Hematopoietic multipotent progenitor cell treated with erythropoietin and hydrocortisone succinate and interleukin-3 and kit ligand, for 4 days (in vitro differentiated cells): ENCODE measurements at regions not wholly inside any gene's neighbourhood (a gene's known extent, or its start where the extent isn't known, plus 50 kb on each side); places are given as distances from the start of the nearest gene placed in this dataset.

Experiments
- DNase-seq: peaks from one replicate; pipeline ENCODE4 v3.0.0-alpha.2; 2015

DNA sequence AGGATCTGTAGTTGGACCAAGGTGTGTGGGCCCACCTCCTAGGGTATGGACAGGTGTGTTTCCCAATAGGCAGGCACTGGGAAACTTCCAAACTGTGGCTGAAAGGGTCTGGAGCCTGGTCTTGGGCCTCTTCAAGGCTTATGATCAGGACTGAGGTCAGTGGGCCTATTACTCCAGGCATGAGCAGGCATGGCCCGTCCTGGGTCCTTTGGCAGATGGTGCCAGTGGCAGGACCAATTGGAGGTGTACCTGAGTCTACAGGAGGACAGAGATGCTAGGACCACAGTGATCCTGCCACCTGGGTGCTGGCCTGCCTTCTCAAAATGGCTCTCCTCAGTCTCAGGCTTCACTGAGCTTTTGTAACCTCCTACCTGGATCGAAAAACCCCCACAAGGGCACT is 95.4 kb downstream of the RAB18 start:
- DNase-seq, result no peak

DNA sequence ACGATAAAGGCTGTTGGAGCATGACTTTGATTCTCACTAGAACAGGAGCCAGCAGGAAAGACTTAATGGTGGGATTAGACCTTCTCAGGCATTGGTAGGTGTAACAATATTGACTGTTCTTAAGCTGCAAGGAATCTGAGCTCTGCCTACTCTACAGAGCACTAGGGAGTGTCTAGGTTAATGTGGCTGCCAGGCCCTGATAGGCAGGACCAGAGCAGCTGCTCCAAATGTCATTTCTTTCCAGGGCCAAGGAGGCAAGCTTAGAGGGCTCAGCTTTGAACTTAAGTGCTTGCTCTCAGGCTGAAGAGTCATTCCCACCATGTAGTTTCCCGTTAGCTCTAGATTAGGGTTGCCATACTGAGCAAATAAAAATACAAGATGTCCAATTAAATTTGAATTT is 96.8 kb downstream of the RAB18 start:
- DNase-seq, result no peak

DNA sequence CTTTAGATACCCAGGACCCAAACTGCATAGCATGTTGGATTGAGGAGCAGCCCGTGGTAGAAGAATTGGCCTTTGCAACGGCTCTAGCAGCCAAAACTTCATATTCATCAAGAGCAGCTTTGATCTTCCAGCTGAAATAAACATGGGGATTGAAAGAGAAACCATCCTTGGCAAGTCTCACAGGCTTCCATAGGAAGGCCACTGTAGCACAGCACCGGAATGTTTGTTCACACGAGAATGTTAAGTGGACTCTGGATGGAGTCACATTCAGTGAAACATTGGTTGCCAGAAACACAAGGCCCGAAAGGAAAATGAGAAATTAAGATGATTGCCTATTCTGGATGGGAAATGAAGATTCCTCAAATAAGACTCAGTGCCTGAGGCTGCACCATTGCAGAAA is 97.4 kb downstream of the RAB18 start:
- DNase-seq, result no peak

DNA sequence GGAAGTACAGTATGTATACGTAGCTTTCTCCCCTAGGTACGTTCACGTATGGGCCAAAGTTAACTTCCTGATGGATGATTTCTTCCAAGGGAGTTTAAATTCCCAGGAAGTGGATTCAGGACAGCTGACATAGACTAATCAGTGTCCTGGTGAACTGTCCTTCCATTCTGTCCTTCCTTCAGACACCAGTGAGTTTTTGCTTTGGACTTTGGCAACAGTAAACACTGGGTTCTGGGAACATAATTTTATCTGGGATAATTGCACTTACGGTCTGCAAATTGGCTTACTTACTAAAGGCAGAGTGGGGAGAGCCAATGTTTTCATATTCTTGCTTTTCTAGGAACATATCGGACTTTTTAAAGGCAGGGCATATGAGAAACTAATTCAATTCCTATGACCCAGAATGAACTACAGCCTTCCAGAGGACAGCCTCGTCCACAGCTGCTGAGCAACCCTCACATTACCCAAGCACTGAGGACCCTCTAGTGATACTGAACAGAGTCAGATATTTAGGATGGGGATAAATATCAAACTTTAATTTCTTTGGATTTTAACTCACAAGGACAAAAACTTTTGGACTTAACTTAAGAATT is 97.9 kb downstream of the RAB18 start:
- no peak for DNase-seq

DNA sequence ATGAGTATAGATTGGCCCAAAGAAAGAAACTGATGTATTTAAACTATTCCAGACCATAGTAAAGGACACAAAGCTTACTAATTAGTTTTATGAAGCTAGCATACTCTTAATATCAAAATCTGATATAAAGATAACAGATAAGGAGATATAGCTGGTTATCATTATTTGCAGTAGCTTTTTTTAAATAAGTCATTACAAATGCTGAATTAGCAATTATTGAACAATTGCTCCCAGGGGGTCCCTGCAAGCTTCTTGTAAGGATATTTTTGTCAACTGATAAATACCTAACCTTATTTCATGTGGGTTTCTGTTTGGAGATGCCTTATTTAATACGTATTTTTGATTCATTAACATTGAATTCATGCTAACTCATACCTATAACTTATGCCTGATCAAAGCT is 99.0 kb downstream of the RAB18 start:
- no peak for DNase-seq

DNA sequence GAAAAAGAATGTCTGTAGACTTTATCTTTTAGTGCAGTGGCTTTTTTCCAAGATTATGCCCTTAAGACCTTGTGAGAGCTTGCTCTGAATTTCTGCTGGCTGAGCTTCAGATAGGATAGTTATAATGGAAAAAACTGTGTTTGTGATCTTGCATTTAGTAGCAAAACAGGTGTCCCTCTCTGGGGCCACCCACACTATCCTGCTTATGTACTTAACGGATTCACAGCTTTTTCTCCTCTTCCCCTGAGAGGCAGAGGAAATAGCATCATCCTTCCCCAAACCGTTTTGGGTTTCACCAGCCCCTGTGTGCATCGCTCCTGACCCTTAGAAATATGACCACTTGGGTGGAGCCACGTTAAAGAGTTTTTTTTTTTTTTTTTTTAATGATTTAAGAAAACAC is 101.2 kb downstream of the RAB18 start:
- DNase-seq, result no peak

DNA sequence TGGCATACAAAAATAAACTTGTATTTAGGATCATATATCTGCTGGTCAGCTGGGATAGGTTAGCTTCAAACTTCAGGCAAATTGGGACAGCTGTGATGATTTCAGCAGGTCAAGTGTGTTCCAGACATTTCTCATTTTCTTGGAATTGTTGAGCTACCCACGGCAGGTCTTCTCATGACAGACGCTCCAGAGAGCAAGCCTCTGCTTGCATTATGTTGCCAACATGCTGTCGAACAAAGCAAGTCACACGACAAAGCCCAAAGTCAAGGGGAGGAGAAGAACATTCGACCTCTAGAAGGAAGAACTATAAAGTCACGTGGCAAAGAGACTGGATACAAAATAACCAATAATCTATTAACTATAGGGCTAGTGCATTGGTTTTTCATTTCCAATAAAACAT is 103.5 kb downstream of the RAB18 start:
- DNase-seq, result no peak

DNA sequence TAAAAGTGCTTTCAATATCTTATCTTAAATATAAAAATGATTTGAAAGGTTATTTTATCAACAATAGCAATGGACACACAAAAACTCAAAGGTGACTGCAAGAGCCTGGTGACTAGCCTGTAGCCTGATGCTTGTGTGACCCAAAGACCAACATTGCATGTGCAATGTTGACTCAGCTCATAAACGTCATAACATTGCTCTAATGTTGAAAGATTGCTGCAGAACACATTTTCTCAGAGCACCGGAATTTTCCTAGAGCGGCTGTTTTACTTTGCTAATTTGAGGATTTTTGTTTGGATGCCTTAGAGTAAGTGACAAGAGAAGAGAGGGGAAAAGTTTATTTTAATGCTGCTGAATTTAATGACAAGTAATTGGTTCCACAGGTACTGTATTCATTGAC is 107.1 kb downstream of the RAB18 start:
- no peak for DNase-seq

DNA sequence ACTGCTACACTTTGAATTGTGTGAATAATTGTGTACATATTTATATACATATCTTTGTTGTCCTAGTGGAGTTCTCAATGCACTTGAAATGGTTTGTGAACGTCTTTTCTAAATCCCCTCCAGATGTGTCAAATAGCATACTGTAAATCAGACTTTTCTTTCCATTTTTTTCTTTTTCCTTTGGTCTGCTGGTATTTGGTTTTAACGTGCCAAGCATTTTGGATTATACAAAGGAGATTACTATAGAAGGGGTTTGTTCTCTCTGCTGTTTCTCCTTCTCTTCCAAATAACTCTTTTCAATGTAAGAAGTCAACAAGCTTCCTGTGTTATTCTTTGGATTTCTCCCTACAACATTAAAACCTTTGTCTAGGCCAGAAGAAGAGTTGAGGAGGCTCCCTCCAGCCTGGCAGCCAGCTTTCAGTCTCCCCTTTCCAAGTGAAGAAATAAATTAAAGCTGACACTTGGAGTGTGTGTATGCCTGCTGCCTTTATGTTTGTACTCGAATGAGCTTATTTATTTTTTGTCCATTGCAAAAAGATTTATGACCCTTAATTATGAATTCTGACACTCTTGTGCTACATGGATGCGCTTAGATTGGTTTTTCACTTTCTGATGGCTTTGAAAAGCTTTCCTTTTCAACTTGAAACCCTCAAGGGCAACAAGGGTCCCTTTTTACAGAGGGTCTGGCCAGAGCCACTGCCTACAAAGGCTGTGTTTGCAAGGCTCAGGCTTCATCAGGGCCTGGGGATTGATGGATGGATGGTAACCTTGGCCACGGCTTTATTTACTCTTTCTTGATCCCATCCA is 107.8 kb downstream of the RAB18 start:
- DNase-seq, result no peak

DNA sequence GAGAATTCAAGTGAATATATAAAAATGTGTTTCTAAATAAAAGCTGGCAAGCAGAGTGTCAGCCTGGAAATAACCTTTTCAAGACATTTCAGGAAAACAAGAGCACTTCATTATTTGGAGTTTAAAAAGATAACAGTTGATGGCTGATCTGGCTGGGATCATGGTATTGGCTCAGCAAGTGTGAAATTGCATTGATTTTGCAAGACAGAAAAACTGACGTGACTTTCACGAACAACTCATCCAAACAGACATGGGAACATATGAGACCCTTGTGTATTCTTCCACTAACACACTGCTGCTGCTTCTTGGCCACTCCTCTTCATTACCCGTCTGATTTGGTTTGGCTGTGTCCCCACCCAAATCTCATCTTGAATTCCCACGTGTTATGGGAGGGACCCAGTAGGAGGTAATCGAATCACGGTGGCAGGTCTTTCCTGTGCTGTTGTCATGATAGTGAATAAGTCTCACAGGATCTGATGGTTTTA is 108.5 kb downstream of the RAB18 start:
- no peak for DNase-seq

DNA sequence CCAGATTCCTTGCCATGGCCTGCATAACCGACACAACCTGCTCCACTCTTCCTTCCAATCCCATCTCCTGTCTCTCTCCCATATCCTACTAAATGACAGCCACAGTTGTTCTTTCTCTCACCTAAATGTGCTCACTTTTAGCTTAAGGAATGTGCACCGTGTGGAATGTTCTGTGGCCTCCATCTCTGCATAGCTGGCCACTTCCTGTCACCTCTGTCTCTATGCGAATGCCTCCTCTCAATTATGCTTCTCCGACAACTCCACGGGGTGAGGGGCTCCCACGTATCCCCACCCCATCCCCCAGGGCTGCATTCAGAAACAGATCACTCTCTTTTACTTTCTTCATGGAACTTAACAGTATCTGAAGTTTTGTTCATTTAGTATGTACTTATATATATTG is 110.7 kb downstream of the RAB18 start:
- no peak for DNase-seq

DNA sequence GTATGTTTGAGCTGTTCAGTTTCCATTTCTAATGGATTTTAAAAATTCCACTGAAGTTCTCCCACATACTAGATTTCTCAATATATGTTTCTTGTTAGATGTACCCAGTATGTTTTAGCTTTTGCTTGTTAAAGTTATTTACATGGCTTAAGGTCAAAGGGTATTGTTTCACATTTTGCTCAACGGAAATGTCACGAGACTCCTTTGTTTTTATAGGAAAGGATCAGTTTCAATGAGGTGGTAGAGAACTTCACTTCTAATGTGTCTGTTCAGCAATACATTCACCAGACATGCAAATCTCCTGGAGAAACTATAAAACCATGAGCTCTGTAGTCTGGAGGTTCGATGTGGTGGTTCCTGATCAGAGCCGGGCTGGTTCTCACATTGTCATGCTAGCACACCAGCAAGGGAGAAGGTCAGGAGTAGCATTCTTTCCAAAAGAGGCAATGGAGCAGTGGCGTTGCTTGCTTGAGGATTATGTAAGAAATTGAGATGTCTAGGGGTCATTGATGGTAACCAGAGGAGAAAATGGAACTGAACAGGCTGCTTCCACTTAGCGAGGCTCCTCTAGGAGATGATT is 114.0 kb downstream of the RAB18 start:
- DNase-seq, result no peak

DNA sequence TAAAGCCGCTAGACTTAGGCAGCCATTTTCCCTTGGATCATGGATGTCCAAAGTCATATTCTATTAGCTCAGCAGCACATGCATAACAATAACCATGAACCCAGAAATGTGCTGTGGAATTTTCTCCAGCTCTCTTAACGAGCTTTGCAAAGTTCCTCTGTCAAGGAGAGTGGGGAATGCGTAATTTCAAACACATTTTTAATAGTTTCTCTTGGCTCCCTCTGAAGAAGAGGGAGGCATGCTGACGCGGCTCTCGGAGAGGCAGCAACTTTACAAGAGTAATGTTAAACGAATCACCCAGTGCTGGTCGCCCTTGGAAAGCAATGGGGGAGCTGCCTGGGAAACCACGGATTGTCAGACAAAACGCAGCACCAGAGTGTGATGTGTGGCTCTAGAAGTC is 114.8 kb downstream of the RAB18 start:
- DNase-seq, result no peak

DNA sequence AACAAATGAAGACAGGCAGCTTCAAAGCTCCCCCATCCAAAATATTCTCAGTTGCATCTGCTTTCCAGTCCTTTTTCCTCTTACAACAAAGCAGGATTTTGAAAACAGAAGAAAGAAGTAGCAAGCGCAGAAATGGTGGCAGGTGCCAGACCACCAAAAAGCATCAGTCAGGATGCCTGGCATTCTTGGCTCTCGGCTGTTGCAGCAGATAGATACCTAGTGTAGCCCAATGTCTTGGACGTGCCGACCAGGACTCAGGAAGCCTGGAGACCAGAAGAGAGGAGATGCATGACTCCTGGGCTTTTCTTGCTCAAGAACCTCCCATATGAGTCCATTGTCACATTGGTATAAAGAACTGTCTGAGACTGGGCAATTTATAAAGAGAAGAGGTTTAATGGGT is 115.2 kb downstream of the RAB18 start:
- DNase-seq, result no peak

DNA sequence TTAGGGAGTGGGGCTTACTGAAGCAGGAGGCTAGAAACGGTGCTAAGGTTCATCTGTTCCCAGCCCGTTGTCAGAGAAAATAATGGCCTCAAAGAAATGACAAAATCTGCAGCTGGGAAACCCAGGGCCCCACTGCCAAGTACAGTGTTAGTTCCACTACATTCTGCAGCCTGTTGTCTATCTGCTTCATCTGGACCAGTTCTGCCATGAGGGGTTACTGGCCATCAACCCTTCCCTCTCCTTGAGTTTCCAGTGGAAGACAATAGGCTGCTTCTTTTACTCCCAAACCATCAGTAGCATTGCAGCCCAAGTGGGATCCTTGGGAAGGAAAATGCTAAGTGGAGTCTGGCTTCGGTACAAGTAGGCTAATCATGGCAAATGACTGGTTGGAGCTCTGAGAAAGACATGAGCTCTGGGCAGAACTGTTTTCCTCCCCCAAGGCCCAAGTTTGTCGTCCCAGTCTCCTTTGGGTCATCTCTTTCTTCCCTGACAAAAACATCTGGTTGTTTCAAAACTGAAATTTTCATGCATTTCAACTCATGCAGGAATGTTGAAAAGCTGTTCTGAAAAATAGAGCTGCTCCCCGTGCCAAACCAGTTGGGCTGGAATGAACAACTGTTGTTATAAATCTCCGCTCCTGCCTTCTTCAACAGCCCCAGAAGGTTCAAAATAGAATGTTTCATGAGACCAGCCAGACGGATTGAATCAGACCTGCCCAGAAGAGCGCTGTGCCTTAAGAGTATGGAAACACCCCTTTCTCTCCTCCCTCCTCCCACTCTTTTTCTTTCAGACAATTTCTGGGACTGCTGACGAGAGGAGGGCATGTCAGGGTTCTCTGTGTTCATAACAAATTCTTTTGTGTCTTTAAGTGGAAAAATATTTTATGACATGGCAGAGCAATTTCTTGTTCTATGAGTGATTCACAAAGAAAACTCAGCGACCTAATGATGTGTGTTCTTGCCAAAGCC is 116.6 kb downstream of the RAB18 start:
- no peak for DNase-seq

DNA sequence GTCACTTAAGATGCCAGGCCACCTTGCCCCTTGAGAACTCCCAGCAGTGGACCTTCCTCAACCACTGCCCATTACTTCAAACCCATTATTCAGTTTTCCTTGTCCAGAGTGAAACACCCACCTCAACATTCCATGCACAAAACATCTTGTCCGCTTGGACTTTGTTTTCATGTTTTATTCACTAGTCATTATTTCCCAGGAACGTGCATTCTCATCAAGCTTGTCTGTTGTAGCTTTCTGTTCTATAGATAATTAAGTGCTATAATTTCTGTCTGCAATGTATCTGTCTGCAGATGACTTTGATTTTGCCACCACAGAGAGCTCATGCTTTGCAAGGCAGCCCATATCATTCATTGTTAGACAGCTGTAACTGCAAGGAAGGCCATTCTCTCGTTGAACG is 117.4 kb downstream of the RAB18 start:
- DNase-seq, result no peak

DNA sequence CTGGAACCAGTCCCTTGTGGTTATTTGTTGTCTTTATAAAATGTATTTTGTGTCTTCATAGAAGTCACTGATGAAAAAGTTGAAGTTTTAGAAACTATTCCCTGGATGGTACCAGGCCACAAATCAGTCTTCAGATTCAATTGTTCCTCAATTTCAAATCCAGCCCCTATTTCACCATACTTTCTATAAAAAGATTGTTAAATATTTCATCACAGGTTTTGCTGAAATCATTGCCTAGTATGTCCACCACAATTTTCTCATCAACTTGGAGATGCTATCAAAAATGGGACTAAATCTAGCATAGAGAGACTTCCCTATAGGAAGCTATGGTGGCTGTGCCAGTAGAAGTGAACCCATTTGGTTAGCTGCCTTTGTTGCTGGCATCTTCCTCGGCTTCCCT is 118.5 kb downstream of the RAB18 start:
- DNase-seq, result peak; percentile 34
